ENCODE measurements at regions not wholly inside any gene's neighbourhood (a gene's known extent, or its start where the extent isn't known, plus 50 kb on each side); places are given as distances from the start of the nearest gene placed in this dataset.

DNA sequence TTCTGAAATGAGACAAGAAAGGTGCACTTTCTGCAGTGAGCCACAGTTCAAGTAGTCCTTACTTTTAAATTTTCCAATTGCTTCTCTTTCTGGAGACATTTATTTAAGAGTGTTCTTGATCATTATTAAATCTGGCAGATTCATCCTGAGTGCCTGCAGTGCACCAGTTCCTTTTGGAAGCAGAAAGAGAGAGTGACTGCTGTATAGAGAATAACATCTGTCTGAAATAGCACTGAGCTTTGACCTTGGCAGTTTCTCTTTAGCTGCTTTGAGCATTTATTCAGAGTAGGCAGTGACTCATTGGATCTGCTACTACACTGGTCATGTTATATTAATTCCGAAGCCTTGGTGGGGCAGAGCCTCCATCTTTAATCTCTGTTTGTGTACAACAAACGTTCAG is 1373.7 kb downstream of the PCDH9 start:
- TF ChIP-seq, protein P1, sequence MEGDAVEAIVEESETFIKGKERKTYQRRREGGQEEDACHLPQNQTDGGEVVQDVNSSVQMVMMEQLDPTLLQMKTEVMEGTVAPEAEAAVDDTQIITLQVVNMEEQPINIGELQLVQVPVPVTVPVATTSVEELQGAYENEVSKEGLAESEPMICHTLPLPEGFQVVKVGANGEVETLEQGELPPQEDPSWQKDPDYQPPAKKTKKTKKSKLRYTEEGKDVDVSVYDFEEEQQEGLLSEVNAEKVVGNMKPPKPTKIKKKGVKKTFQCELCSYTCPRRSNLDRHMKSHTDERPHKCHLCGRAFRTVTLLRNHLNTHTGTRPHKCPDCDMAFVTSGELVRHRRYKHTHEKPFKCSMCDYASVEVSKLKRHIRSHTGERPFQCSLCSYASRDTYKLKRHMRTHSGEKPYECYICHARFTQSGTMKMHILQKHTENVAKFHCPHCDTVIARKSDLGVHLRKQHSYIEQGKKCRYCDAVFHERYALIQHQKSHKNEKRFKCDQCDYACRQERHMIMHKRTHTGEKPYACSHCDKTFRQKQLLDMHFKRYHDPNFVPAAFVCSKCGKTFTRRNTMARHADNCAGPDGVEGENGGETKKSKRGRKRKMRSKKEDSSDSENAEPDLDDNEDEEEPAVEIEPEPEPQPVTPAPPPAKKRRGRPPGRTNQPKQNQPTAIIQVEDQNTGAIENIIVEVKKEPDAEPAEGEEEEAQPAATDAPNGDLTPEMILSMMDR (IDR thresholded peaks at IDR 0.05), result no peak
- no peak for TF ChIP-seq POLR2A (IDR thresholded peaks at IDR 0.05; ENCODE audit: low read depth)

Measured in esophagus muscularis mucosa (tissue), 3 donors.